Anterior cingulate cortex (tissue), 58 donors: ENCODE measurements at regions not wholly inside any gene's neighbourhood (a gene's known extent, or its start where the extent isn't known, plus 50 kb on each side); places are given as distances from the start of the nearest gene placed in this dataset.
"Not testable (repeated sequence)": the region's sequence is repeated elsewhere in the genome, so short reads cannot be mapped to it uniquely, and the experiment has no call there.

Experiments used
- DNase-seq, 58 donors: peaks; one replicate each; lab custom pipeline; 2025; lab: John Stamatoyannopoulos, UW

DNA sequence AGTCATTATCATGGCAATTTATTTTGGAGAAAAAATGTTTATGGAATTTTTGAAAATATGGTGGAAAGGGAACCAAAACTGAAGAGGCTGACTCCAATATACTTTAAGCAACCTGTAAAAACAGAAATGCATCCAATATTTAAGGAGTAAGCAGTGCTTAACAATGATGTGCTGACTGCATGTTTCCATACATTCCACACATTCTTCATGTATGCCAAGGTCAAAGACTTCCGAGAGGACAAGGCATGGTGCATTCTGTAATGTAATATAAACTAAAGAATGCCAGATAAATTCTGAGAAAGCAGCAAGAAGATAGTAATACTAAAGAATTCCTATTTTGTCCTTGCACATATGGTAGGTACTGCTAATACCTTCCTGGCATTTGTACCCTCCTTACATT is 2015.9 kb upstream of the CDH9 start:
- DNase-seq = no peak

DNA sequence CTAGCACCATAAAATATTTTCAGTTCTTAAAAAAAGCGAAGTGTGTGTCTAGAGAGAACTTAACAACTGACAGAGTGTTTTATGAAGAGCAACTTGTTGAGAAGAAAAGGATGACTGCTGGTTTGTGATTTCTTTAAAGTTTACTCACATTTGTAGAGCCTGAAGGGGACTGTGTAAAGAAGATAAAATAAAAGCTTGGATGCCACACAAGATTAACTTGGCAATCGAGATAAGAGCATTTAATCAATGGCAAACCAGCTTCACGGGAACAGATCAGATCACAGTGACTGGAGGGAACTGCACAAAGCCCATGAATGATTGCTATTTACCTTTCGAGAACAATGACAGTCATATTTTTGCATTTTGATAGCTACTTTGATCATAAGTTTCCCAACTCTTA is 2013.1 kb upstream of the CDH9 start:
- no peak for DNase-seq

DNA sequence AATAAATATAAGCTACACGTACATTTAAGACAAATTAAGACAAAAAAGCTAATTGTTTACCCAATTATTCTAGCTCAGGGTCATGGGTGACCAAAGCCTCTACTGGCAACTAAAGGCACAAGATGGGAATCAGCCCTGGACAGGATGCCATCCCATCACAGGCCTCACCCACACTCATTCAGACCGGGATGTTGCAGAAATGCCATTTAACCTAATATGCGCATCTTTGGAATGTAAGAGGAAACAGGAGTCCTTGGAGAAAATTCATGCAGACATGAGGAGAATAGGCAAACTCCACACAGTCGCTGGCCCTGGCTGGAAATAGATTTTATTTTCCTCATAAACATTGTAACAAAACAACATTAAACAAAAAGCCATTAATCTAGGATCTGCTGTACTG is 2003.8 kb upstream of the CDH9 start:
- no peak for DNase-seq

DNA sequence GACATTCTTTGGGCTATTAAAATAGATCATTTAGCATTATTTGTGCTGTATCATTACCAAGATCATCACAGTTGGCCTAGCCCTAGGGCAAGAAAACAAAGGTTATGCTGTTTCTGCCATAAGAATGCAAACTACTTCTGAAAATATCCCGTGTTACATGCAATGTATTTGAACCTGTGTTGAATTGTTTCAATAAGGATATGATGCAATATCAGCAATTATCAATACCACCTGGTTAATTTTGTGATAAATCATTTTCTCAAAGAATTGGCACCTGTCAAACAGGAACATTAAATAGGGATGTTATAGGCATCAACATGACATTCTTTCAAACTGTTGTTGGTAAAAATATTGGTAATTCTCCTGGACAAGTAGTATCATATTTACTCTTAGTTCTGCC is 2002.0 kb upstream of the CDH9 start:
- no peak for DNase-seq

DNA sequence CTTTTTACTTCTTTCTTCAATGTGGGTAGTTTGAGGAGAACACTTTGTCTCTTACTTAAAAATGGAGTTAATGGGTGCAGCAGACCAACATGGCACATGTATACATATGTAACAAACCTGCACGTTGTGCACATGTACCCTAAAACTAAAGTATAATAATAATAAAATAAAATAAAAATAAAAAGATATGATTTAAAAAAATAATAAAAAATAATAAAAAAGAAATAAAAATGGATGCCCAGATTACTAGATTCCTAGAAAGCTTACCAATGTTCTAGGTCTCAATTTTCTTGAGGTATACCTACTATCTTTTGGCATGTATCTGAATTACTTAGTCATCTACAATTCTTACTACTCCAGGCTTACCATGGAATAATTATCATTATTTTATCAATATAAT is 2001.6 kb upstream of the CDH9 start:
- no peak for DNase-seq

DNA sequence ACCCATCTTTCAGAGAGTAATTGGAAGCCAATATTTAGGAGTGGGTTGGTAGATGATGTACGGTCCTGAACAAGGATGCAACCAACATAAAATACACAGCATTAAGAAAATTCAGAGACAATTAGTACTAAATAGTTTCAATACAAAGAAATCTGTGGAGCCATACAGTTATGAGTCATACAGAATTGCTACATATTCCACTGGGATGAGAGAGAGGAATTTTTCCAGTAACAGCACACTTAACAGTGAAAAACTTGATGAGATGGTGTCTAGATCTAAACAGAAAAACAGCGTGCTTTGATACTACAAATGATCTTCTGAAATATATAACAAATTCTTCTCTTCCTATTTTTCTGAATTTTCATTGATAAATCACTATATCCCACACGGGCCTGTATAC is 1999.3 kb upstream of the CDH9 start:
- no peak for DNase-seq

DNA sequence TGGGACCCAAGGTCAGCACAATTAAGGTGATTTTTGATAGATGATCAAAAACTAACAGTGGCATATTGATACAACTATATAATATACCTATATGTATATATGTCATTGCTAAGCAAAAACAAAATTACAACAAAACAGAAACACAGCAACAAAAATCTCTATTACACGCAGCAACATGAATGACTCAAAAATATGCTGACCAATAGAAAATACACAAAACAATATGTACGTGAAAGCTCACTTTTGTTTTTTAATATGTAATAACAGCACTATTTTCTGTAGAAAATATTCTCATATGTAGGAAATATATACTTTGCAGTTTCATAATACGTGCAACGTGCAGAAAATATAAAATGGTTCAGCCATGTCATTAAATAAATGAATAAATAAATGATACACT is 1985.7 kb upstream of the CDH9 start:
- DNase-seq = no peak

DNA sequence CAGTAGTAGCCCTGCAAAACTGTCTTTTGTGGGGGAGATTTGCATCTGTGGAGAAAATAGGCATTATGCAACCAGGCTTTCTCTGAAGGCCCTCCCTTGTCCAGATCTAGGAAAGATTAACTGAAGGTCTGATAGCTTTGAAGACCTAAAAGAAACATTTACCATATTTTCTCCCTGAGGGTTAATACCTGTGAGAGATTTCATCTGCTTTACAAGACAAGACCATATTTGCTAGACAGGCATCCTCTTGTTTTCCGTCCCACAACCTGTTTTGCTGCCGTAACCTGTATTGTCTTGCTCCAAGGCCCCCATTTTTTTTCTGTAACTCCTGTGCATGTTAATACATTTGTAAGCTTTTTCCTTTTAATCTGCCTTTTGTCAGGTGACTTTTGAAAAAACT is 1985.2 kb upstream of the CDH9 start:
- DNase-seq = no peak

DNA sequence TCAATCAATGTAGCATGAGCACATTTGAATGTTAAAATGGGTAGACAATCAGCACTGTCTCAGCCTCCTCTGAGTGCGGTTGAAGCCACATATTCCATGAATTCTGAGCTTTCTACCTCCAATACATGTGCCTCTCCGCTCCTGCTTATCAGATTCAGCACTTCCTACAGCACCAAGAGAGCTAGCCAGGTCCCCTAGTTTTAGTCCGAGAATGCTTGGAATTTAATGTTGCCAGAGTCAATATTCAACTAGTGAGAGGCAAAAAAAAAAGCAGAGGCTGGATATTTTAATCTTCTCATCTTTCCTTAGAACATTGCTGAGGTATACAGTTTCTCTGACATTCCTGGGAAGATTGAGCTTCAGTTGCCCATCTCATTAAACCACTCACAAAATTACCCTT is 1979.1 kb upstream of the CDH9 start:
- no peak for DNase-seq

DNA sequence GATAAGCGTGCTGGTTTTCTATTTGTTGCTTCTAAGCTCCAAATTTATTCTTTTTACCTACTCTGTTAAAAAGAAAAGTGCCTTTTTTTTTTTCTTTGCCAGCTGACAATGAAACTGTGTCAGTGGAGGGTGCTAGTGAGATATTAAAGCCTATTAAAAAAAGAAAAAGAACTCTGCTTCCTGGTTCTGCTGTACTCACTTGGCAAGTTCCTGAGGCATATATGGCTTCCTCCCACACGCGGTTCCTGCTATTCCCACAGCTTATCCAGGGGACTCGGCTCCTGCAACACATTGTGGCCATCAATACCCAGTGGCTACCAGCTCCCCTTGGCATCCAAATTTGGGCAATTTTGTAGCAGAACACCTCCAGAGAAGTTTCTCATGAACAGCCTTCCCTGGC is 1977.7 kb upstream of the CDH9 start:
- DNase-seq = no peak

DNA sequence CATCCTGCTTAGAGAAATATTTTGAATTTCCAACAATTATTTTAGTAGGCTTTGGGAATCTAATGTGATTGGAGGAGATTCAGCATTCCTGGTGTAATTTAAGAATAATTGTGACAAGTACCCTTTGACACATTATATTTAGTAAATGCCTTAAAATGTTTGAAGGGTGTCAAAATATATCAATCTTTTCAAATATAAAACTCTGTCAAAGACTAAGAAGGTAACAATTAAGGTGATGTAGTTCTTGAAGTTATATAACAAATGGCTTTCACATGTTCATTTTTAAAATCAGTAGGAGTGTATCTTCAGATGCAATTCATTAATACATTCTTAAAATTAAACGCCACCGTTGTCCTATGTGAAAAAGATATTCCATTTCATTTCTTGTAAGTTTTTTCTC is 1977.1 kb upstream of the CDH9 start:
- no peak for DNase-seq

DNA sequence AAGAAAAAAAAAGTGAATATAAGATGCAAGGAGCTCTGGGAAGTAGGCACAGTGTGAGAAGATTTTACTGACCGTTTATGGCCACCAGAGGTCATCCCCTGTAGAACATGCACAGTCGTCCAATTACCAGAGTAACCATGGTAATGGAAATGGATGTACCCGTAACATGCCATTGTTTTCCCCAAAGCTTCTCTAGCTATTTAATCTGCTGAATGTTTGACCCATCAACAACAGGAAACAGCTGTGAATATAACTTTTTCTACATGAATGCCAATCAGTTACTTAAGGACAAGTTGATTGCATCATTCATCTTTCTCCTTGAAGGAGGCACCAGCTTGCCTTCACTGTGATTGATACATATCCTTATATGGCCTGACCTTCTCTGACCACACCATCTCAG is 1967.0 kb upstream of the CDH9 start:
- no peak for DNase-seq

DNA sequence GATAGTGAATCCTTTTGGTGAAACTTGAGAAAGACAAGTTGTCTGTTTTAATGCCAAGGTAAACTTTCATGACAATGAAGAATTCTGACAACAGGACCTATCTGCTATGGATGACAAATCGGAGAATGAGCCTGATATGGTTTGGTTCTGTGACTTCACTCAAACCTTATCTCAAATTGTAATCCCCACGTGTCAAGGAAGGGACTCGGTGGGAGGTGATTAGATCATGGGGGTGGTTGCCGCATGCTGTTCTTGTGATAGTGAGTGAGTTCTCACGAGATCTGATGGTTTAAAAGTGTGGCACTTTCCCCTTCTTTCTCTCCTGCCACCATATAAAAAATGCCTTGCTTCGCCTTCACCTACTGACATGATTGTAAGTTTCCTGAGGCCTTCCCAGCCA is 1964.1 kb upstream of the CDH9 start:
- no peak for DNase-seq

DNA sequence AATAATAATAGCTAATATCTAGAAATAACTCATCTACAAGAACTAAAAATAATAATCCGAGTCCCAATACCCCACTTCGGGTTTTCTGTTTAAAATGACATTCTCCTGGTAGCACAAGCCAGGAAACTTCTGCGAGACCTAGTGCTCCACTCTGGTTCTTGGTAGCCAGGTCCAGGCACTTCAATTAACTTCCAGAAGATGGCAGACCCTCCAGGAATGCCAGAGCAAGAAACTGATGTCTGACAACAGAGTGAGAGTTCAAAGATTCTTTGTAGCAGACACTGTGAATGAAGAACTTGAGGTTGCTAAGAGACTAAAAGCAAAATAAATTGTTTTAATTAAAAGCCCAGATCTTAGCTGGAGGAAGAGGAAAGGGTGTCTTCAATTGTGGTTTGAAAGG is 1963.3 kb upstream of the CDH9 start:
- no peak for DNase-seq

DNA sequence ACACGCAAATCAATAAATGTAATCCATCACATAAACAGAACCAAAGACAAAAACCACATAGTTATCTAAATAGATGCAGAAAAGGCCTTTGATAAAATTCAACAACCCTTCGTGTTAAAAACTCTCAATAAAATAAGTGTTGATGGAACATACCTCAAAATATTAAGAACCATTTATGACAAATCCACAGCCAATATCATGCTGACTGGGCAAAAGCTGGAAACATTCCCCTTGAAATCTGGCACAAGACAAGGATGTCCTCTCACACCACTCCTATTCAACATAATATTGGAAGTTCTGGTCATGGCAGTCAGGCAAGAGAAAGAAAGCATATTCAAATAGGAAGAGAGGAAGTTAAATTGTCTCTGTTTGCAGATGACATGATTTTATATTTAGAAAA is 1946.3 kb upstream of the CDH9 start:
- no peak for DNase-seq

DNA sequence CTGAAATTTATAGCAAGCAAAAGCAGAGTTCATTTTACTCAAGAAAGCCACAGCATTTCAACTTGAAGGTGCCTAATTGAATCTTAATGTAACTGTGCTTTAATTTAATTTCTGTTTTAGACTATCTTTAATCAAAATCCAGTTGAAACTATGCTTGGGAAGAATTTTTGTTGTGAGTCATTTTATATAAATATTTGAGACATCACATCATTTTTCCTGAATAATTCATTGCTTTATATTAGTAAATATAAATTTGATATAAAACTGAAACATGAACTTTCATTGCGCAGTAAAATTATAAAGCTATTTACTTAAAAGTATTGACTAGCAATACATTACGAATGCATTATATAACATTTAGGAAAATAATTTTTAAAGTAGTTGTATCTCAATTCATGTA is 1937.1 kb upstream of the CDH9 start:
- no peak for DNase-seq

DNA sequence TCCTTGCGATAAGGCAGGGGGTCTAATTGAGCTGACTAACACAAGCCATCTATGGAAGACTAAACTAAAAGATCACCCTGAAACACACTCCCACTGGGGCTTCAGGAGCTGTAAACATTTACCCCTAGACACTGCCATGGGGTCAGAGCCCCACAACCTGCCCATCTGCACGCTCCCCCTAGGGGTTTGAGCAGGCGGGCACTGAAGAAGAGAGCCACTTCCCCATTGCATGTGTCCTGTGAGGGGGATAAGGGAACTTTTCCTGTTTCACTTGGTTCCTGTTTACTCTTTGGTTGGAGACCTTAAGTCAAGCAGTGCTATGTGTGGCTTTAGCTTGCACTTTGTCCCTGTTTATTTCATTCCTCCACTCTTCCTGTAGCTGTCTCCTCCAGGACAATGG is 1929.5 kb upstream of the CDH9 start:
- DNase-seq = no peak

DNA sequence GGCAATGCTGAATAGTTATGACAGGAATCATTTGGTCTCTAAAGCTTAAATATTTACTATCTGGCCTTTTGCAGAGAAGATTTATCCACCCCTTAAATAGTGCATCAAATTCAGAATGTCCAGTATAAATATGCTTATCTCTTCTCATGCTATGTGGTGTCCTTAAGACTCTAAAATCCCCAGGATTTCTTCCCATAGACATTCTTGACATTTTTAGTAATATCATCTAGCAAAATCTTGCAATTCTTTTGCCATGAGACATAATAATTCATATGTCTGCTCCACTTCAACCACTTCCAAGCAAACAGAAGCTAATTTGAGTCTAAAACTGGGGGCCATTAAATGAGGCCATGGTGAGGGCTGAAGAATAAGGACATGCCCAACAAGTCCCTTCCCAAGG is 1923.4 kb upstream of the CDH9 start:
- DNase-seq = no peak

DNA sequence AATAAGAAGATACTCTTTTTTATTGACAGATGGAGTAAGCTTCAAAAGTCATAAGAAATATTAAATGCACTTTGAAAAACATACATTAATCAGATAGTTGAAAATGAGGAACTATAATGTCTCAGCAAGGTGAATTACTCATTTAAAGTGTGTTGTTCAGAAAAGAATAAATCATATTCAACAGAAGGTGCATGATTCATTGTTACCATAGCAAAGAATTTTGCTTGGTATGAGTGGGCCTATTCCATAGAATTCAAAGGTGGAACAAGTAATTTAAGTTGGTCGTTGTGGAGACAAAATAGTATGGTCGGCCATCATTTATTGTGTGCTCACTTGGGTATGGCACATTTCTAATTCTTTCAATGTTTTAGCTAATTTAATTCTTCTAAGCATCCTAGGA is 1920.2 kb upstream of the CDH9 start:
- DNase-seq = no peak

DNA sequence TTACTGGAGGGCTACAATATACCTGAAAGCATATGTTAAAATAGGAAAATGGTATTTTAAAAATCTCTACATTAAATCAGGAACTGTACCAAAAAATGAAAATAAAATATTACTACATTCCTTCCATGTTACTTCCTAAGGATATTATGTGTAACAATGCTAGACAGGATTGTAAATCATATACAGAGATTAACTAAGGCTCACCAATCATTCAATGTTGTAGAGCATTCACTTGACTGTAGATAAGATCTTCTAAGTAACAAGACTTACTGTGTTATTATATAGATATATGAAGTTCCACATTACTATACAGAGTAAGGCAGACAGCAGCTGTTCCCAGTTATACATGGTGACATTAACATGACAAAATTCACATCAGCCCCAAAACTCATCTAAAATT is 1919.1 kb upstream of the CDH9 start:
- DNase-seq = no peak

DNA sequence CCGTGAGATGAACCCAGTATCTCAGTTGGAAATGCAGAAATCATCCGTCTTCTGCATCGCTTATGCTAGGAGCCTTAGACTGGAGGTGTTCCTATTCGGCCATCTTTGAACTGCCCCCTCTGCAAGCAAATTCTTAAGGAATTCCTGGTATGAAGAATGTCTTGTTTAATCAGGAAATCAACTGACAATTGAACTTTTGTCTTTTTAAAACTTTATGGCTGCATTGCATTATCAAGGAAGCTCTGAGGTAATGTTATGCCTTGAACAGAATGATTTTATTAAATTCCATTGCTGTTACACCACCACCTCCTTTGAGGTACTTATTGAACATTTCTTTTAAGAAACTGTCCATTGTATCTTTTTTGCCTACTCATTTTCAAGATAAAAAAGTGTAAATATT is 1915.7 kb upstream of the CDH9 start:
- no peak for DNase-seq

DNA sequence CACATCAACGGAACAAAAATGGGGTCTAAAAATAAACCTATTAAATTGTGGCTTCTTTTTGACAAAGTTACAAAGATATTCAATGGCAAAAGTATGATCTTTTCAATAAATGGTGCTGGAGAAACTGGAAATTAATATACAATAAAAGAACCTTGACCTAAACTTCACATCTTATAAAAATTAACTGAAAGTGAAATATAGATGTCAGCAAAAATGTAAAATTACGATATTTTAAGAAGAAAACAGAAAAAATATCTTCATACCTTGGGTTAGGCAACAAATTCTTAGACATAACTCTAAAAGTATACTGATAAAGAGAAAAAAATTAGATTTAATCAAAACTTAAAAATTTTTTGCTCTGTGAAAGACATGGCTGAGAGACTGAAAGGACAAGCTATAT is 1909.5 kb upstream of the CDH9 start:
- no peak for DNase-seq

DNA sequence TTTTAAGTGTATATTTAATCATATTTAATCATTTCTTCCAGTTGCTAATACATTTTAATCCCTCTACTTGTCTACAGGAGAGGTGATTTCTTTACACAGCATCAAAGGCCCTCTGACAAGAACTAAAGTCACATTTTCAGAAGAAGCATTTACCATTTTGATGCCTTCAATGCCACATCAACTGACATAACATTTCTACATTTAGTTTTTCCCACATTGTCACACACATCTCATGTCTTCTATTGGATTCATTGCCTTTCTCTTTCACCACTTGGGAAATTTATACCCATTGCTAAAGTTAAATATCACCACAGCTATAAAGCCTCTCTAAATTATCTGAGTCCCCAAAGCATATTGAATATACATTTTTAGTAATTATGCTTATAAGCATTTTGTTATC is 1907.5 kb upstream of the CDH9 start:
- DNase-seq = no peak

DNA sequence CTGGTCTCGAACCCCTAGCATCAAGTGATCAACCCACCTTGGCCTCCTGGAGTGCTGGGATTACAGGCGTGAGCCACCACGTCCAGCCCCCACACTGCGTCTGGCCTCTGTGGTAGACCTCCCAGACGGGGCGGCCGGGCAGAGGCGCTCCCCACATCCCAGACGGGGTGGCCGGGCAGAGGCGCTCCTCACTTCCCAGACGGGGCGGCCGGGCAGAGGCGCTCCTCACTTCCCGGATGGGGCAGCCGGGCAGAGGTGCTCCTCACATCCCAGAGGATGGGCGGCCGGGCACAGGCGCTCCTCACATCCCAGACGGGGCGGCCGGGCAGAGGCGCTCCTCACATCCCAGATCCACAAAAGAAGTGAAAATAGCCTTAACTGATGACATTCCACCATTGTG is 1891.0 kb upstream of the CDH9 start:
- DNase-seq = not testable (repeated sequence)
